Thoracic aorta (tissue), 2 donors: ENCODE measurements at regions not wholly inside any gene's neighbourhood (a gene's known extent, or its start where the extent isn't known, plus 50 kb on each side); places are given as distances from the start of the nearest gene placed in this dataset.

Experiments used
- ATAC-seq: fragments of 150-250 bp; one replicate; pipeline ENCODE4 v1.8.0; 2017; ENCODE audit warnings: low read depth; ENCODE audit not compliant: insufficient number of reproducible peaks, low FRiP score
- DNase-seq: peaks from one replicate; pipeline ENCODE4 v3.0.0-alpha.2; 2020; ENCODE audit warnings: low spot score
- H3K27ac ChIP-seq, 2 donors: fragments of 200-600 bp; sonication (generic); 1 replicate in 1 of 2; 2 replicates in 1 of 2; pipeline ENCODE4 v1.5.1; 2016; ENCODE audit warnings: mild to moderate bottlenecking in 2 of 2, moderate library complexity in 2 of 2
- H3K27me3 ChIP-seq: fragments of 200-600 bp; sonication (generic); replicated peaks from 2 replicates; pipeline ENCODE4 v1.6.0; 2016; ENCODE audit warnings: mild to moderate bottlenecking; ENCODE audit not compliant: insufficient read depth
- H3K36me3 ChIP-seq: fragments of 200-600 bp; sonication (generic); one replicate; pipeline ENCODE4 v1.5.1; 2016
- H3K4me1 ChIP-seq, 2 donors: fragments of 200-600 bp; sonication (generic); 1 replicate in 1 of 2; 2 replicates in 1 of 2; pipeline versions ENCODE4 v1.5.1 to v1.6.0; 2016; ENCODE audit warnings: low read depth in 2 of 2, mild to moderate bottlenecking in 1 of 2; ENCODE audit not compliant: control insufficient read depth in 1 of 2
- H3K4me3 ChIP-seq: fragments of 200-600 bp; sonication (generic); 2 replicates; pipeline ENCODE4 v1.5.1; 2016; ENCODE audit warnings: mild to moderate bottlenecking
- H3K9me3 ChIP-seq: fragments of 200-600 bp; sonication (generic); 2 replicates; pipeline ENCODE4 v1.5.1; 2016
- CTCF ChIP-seq: fragments of 200-600 bp; sonication (generic); IDR thresholded peaks from one replicate; pipeline ENCODE4 v1.5.1; 2019; ENCODE audit warnings: antibody characterized with exemption

GRCh38 chr14:46063872-46064271 lies 587.7 kb downstream of the RPL10L start:
- DNase-seq (no peak), ATAC-seq (no peak)
- Histone ChIP-seq H3K36me3 (no peaks in the 10 kb centered on the region), H3K9me3 (no peaks in the 10 kb centered on the region), H3K4me3 (no peak overlapping the region), H3K27ac (no peak overlapping the region), H3K27me3 (no peaks in the 10 kb centered on the region), H3K4me1 (no peaks in the 10 kb centered on the region)
- no peak for TF ChIP-seq CTCF

GRCh38 chr14:46058964-46059563 lies 592.5 kb downstream of the RPL10L start:
- TF ChIP-seq CTCF = no peak
- no peaks in the 10 kb centered on the region for H3K4me1 ChIP-seq
- ATAC-seq (no peak), DNase-seq (no peak)
- no peaks in the 10 kb centered on the region for H3K36me3 ChIP-seq
- H3K27ac ChIP-seq = no peak overlapping the region
- H3K4me3 ChIP-seq = no peak overlapping the region
- no peaks in the 10 kb centered on the region for H3K27me3 ChIP-seq
- no peaks in the 10 kb centered on the region for H3K9me3 ChIP-seq

- Histone ChIP-seq H3K4me3 (no peak overlapping the region), H3K4me1 (no peaks in the 10 kb centered on the region), H3K27ac (no peak overlapping the region), H3K36me3 (no peaks in the 10 kb centered on the region), H3K27me3 (no peaks in the 10 kb centered on the region), H3K9me3 (no peaks in the 10 kb centered on the region)
- no peak for TF ChIP-seq CTCF
- ATAC-seq (no peak), DNase-seq (no peak)
Observed at GRCh38 chr14:46057799-46058198, 593.8 kb downstream of the RPL10L start.

GRCh38 chr14:46054526-46054925 lies 597.1 kb downstream of the RPL10L start:
- no peak for TF ChIP-seq CTCF
- Histone ChIP-seq H3K27ac (no peak overlapping the region), H3K4me1 (no peaks in the 10 kb centered on the region), H3K9me3 (no peaks in the 10 kb centered on the region), H3K4me3 (no peak overlapping the region), H3K27me3 (no peaks in the 10 kb centered on the region), H3K36me3 (no peaks in the 10 kb centered on the region)
- ATAC-seq (no peak), DNase-seq (no peak)

GRCh38 chr14:46053221-46053620 lies 598.4 kb downstream of the RPL10L start:
- ATAC-seq = no peak
- Histone ChIP-seq H3K27me3 (no peaks in the 10 kb centered on the region), H3K4me1 (no peaks in the 10 kb centered on the region), H3K27ac (no peak overlapping the region), H3K4me3 (no peak overlapping the region), H3K9me3 (no peaks in the 10 kb centered on the region), H3K36me3 (no peaks in the 10 kb centered on the region)
- no peak for DNase-seq
- no peak for TF ChIP-seq CTCF
